Stomach (tissue), 4 donors: ENCODE measurements at regions not wholly inside any gene's neighbourhood (a gene's known extent, or its start where the extent isn't known, plus 50 kb on each side); places are given as distances from the start of the nearest gene placed in this dataset.

Source experiments
- CTCF ChIP-seq, 7 experiments: fragments of 450-650 bp in 4 of 7; fragments of 200-600 bp in 3 of 7; sonication (generic) in 3 of 7; IDR thresholded peaks; one replicate each; pipeline ENCODE4 v1.5.1; 2016 to 2019; ENCODE audit warnings: antibody characterized with exemption in 7 of 7, control low read depth in 2 of 7, mild to moderate bottlenecking in 1 of 7
- EP300 ChIP-seq: sonication (generic); formaldehyde crosslinking; IDR thresholded peaks from one replicate; pipeline ENCODE4 v1.6.1; 2017; ENCODE audit warnings: antibody characterized with exemption
- POLR2A ChIP-seq, 4 donors: fragments of 450-650 bp; IDR thresholded peaks; one replicate each; pipeline ENCODE4 v1.6.1; 2016; ENCODE audit warnings: antibody characterized with exemption in 4 of 4, control low read depth in 2 of 4, mild to moderate bottlenecking in 1 of 4, moderate library complexity in 1 of 4

GRCh38 chr1:102783487-102783886, 324.8 kb downstream of the COL11A1 start:
- TF ChIP-seq CTCF (IDR thresholded peaks at IDR 0.05): no peak
- no peak for TF ChIP-seq EP300
- no peak for TF ChIP-seq POLR2A (IDR thresholded peaks at IDR 0.05)
